ENCODE measurements at regions not wholly inside any gene's neighbourhood (a gene's known extent, or its start where the extent isn't known, plus 50 kb on each side); places are given as distances from the start of the nearest gene placed in this dataset.

DNA sequence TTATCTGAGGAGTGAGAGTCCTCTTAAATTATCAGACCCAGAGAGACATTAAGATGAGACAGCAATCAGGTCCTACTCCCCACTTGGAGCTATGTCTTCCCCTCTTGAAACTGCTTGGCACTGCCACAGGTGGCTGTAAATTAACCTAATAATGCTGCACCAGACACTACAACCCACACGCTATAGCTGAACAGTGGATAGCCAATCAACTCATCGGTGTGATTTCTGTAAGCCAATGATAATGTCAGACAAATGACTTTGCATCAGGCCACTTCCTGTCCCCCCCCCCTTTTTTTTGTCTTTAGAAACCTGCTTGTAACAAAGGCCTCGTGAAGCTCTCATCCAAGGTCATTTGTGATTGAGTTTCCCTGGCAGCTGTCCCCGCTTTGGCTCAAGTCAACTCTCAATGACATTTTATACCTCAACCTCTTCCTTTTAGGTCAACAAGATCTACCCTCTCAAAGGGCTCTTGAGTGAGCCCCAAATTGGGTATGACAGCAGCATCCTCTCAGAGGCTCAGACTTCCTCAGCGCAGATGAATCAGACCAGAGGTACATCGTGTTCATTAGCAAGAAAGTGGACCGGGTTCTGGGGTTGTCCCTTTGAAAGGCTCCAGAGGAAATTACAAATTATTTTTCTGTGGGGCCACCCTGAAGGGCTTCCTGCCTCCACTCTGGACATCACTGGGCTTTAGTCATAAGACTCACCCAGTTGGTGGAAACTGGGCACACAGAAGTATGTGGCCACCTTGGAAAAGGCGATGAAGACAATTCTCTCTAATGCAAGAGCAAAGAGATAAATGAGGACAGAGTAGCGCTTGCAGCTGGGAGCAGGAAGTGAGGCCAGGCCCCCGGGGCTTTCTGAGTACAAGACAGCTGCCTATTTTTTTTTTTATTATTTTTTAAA is 73.6 kb downstream of the COPS8 start:
- Histone ChIP-seq H3K4me3 (no peak overlapping the region), H3K4me1 (no peaks in the 10 kb centered on the region), H3K27ac (no peak overlapping the region), H3K9me3 (no peaks in the 10 kb centered on the region), H3K4me2 (no peak overlapping the region)
- ChIA-PET POLR2A (no interaction called here), CTCF (interaction anchor here (0.6 to 2.4 kb wide), 5 partner anchors 37 to 412 kb away, joined by 3 to 5 read pairs (median 4); no protein-coding TSS in a partner anchor)
- DNase-seq (ENCODE audit: low read depth in 1 of 2, low spot score in 1 of 2) (no peak), ATAC-seq (no peak), FAIRE-seq (no peak)
- TF ChIP-seq RARB (CRISPR knock-in tag; IDR thresholded peaks at IDR 0.05) (no peak), NR3C1 (IDR thresholded peaks at IDR 0.05) (no peak), ZNF302 (CRISPR knock-in tag; IDR thresholded peaks at IDR 0.05) (no peak), MYC (IDR thresholded peaks at IDR 0.05; ENCODE audit: borderline replicate concordance, low read length) (no peak), CBX8 (IDR thresholded peaks at IDR 0.05) (no peak), KDM1A (IDR thresholded peaks at IDR 0.05; ENCODE audit: low read depth) (no peak), HEYL (CRISPR knock-in tag; IDR thresholded peaks at IDR 0.05) (no peak), TFCP2L1 (CRISPR knock-in tag; IDR thresholded peaks at IDR 0.05) (no peak), MAZ (IDR thresholded peaks at IDR 0.05; ENCODE audit: borderline replicate concordance, low read depth, low read length) (no peak), EHMT2 (IDR thresholded peaks at IDR 0.05; ENCODE audit: low read depth) (no peak)
- WGBS (ENCODE audit: missing lambda C conversion rate), result 81% methylated on average over 10 of the region's 10 CpGs

DNA sequence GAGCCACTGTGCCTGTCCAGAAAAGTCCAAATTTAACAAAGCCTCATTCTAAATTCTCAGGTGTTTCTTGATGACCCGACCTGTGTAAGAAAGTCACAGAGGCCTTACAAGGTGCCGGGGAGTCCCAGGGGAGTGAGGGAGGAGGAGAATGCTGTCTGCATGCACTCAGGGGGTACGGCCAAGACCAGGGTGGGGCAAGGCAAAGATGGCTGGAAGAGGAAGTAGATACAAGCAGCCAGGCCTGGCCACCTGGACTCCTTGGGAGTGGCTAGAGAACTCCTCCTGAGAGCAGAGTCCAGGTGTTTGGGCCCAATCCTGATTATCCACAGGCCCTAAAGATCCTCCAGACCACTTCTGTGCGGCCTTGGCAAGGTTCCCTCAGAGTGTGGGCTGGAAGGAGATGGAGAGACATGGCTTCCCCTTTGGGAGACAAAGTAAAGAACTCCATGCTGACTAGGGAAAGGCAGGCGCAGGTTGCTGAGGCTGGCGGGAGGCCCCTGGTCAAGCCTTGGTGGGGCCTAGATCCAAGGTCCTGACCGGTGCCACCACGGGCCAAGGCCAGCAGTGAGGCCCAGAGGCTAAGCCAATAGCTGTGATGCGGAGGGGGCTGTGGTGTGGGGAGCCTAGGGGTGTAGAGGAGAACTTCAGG is 74.7 kb downstream of the COPS8 start:
- TF ChIP-seq PHF8 (IDR thresholded peaks at IDR 0.05; ENCODE audit: borderline replicate concordance, low read depth), result no peak
- no peak for TF ChIP-seq NFE2L2 (conservative IDR thresholded peaks at IDR 0.05; ENCODE audit: low read length)
- TF ChIP-seq CEBPB (IDR thresholded peaks at IDR 0.05), result no peak
- TF ChIP-seq MYC (IDR thresholded peaks at IDR 0.05; ENCODE audit: borderline replicate concordance, low read length), result no peak
- Histone ChIP-seq H3K9me3 (no peaks in the 10 kb centered on the region), H3K27ac (no peak overlapping the region), H3K4me1 (no peaks in the 10 kb centered on the region), H3K4me2 (no peak overlapping the region), H3K4me3 (no peak overlapping the region)
- WGBS (ENCODE audit: missing lambda C conversion rate), result 76% methylated on average over 9 of the region's 9 CpGs
- CTCF ChIA-PET, result interaction anchor here (1.2 to 2.4 kb wide), 4 partner anchors 250 to 411 kb away, joined by 3 to 5 read pairs (median 4); no protein-coding TSS in a partner anchor
- no peak for FAIRE-seq
- DNase-seq (ENCODE audit: low read depth in 1 of 2, low spot score in 1 of 2), result no peak
- ATAC-seq, result no peak
- POLR2A ChIA-PET, result no interaction called here

DNA sequence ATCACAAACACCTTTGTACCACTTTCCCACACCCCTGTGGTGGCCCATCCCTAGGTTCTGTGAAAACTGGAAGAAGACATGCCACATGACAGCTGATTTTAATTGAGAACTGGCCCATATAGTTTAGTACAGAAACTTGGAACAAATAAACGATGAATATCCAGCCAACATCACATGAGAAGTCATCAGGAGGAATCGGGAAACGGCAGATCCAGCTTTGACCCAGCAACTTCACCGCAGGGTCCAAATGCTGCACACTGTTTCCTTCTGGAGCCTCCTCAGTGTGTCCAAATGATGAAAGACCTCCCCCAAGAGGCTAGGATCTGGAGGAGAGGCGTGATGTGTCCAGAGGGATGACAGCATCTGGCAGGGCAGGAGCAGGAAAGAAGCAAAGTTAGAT is 75.5 kb downstream of the COPS8 start:
- no peak overlapping the region for H3K27ac ChIP-seq
- FAIRE-seq, result no peak
- 89% methylated on average over 5 of the region's 5 CpGs for WGBS (ENCODE audit: missing lambda C conversion rate)

More for the DNA sequence above, 75.5 kb downstream of the COPS8 start:
- Histone ChIP-seq H3K4me3 (no peak overlapping the region), H3K4me1 (no peaks in the 10 kb centered on the region), H3K9me3 (no peaks in the 10 kb centered on the region), H3K4me2 (no peak overlapping the region)
- ChIA-PET POLR2A (no interaction called here), CTCF (interaction anchor here (0.6 to 2.1 kb wide), 6 partner anchors 39 to 411 kb away, joined by 3 to 12 read pairs (median 4); no protein-coding TSS in a partner anchor)
- DNase-seq (ENCODE audit: low read depth in 1 of 2, low spot score in 1 of 2) (no peak), ATAC-seq (no peak)
- TF ChIP-seq HOXB13 (CRISPR knock-in tag; IDR thresholded peaks at IDR 0.05; ENCODE audit: low read depth), result no peak
- TF ChIP-seq, protein P1, sequence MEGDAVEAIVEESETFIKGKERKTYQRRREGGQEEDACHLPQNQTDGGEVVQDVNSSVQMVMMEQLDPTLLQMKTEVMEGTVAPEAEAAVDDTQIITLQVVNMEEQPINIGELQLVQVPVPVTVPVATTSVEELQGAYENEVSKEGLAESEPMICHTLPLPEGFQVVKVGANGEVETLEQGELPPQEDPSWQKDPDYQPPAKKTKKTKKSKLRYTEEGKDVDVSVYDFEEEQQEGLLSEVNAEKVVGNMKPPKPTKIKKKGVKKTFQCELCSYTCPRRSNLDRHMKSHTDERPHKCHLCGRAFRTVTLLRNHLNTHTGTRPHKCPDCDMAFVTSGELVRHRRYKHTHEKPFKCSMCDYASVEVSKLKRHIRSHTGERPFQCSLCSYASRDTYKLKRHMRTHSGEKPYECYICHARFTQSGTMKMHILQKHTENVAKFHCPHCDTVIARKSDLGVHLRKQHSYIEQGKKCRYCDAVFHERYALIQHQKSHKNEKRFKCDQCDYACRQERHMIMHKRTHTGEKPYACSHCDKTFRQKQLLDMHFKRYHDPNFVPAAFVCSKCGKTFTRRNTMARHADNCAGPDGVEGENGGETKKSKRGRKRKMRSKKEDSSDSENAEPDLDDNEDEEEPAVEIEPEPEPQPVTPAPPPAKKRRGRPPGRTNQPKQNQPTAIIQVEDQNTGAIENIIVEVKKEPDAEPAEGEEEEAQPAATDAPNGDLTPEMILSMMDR (IDR thresholded peaks at IDR 0.05), result no peak
- no peak for TF ChIP-seq RCOR1 (IDR thresholded peaks at IDR 0.05; ENCODE audit: low read depth, low read length)
- TF ChIP-seq, protein P2, sequence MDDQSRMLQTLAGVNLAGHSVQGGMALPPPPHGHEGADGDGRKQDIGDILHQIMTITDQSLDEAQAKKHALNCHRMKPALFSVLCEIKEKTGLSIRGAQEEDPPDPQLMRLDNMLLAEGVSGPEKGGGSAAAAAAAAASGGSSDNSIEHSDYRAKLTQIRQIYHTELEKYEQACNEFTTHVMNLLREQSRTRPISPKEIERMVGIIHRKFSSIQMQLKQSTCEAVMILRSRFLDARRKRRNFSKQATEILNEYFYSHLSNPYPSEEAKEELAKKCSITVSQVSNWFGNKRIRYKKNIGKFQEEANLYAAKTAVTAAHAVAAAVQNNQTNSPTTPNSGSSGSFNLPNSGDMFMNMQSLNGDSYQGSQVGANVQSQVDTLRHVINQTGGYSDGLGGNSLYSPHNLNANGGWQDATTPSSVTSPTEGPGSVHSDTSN (IDR thresholded peaks at IDR 0.05), result no peak
- no peak for TF ChIP-seq BHLHE40 (IDR thresholded peaks at IDR 0.05; ENCODE audit: low read depth, low read length)
- TF ChIP-seq ZC3H11A (IDR thresholded peaks at IDR 0.05), result no peak
- TF ChIP-seq HOXB5 (CRISPR knock-in tag; IDR thresholded peaks at IDR 0.05), result no peak
- TF ChIP-seq, protein P3, sequence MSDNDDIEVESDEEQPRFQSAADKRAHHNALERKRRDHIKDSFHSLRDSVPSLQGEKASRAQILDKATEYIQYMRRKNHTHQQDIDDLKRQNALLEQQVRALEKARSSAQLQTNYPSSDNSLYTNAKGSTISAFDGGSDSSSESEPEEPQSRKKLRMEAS (IDR thresholded peaks at IDR 0.05), result no peak
- no peak for TF ChIP-seq TFCP2L1 (CRISPR knock-in tag; IDR thresholded peaks at IDR 0.05)
- TF ChIP-seq RFX5 (IDR thresholded peaks at IDR 0.05), result no peak

All from A549 (cell line).